BJ (cell line): ENCODE measurements at regions not wholly inside any gene's neighbourhood (a gene's known extent, or its start where the extent isn't known, plus 50 kb on each side); places are given as distances from the start of the nearest gene placed in this dataset.

ENCODE experiments used
- CTCF ChIA-PET: fragments of 350-600 bp; formaldehyde crosslinking; extraction: SDS; loops from one replicate; lab custom pipeline; 2021; ENCODE audit warnings: antibody characterized with exemption, inconsistent platforms; lab: Yijun Ruan, JAX
- POLR2A ChIA-PET: fragments of 300-600 bp; sonication (Branson Sonifier 250); formaldehyde crosslinking; extraction: SDS; loops from one replicate; lab custom pipeline; 2021; ENCODE audit warnings: antibody characterized with exemption; lab: Charles Lee
- DNase-seq: peaks from one replicate; pipeline ENCODE4 v3.0.0-alpha.2; 2011; ENCODE audit warnings: low read depth
- H3K27me3 ChIP-seq: 2 replicates; pipeline ENCODE4 v1.6.0; 2011; ENCODE audit warnings: low read length; ENCODE audit not compliant: control insufficient read depth, insufficient read depth
- H3K36me3 ChIP-seq: 2 replicates; pipeline ENCODE4 v1.5.1; 2011; ENCODE audit warnings: low read length; ENCODE audit not compliant: control insufficient read depth, insufficient read depth
- H3K4me3 ChIP-seq: 2 replicates; pipeline ENCODE4 v1.5.1; 2011; ENCODE audit warnings: low read depth, mild to moderate bottlenecking, control low read depth, low read length
- CTCF ChIP-seq: IDR thresholded peaks from 2 replicates; pipeline ENCODE4 v1.5.1; 2011; ENCODE audit warnings: low read depth, mild to moderate bottlenecking, control low read depth, inconsistent platforms, low read length, moderate library complexity; ENCODE audit not compliant: insufficient read depth

GRCh38 chr18:55072698-55073097 is 113.4 kb upstream of the CCDC68 start:
- no peak overlapping the region for H3K4me3 ChIP-seq
- no peak for DNase-seq
- H3K27me3 ChIP-seq, result peaks cover 6% of the 10 kb centered on the region; the same call in 1 of the 2 replicates
- H3K36me3 ChIP-seq, result no peaks in the 10 kb centered on the region
- TF ChIP-seq CTCF, result no peak
- ChIA-PET CTCF (no interaction called here), POLR2A (no interaction called here)

GRCh38 chr18:55072181-55072580 is 112.9 kb upstream of the CCDC68 start:
- Histone ChIP-seq H3K27me3 (peaks cover 6% of the 10 kb centered on the region; the same call in 1 of the 2 replicates), H3K36me3 (no peaks in the 10 kb centered on the region), H3K4me3 (no peak overlapping the region)
- ChIA-PET POLR2A (no interaction called here), CTCF (no interaction called here)
- no peak for DNase-seq
- no peak for TF ChIP-seq CTCF

GRCh38 chr18:55069497-55069896 is 110.2 kb upstream of the CCDC68 start:
- H3K4me3 ChIP-seq, result no peak overlapping the region
- no peak for DNase-seq
- no peak for TF ChIP-seq CTCF
- peaks cover 6% of the 10 kb centered on the region; the same call in 1 of the 2 replicates for H3K27me3 ChIP-seq
- ChIA-PET POLR2A (no interaction called here), CTCF (no interaction called here)
- H3K36me3 ChIP-seq, result no peaks in the 10 kb centered on the region

- no peaks in the 10 kb centered on the region for H3K36me3 ChIP-seq
- ChIA-PET CTCF (no interaction called here), POLR2A (no interaction called here)
- TF ChIP-seq CTCF, result no peak
- 0 out of 2 replicates have a peak, but pooled peaks cover 2% of the 10 kb centered on the region for H3K27me3 ChIP-seq
- no peak overlapping the region for H3K4me3 ChIP-seq
- DNase-seq, result no peak
Measured at GRCh38 chr18:55064760-55065159, 105.5 kb upstream of the CCDC68 start.

- TF ChIP-seq CTCF, result no peak
- Histone ChIP-seq H3K4me3 (no peak overlapping the region), H3K27me3 (peaks cover 2% of the 10 kb centered on the region), H3K36me3 (no peaks in the 10 kb centered on the region)
- POLR2A ChIA-PET, result no interaction called here
- DNase-seq, result no peak
- CTCF ChIA-PET, result interaction anchor here (0.7 kb wide), 1 partner anchor 61 kb away, joined by 3 read pairs; no protein-coding TSS in a partner anchor
Measured at GRCh38 chr18:55064073-55064472, 104.8 kb upstream of the CCDC68 start.
